GM12878 (cell line): ENCODE measurements at regions not wholly inside any gene's neighbourhood (a gene's known extent, or its start where the extent isn't known, plus 50 kb on each side); places are given as distances from the start of the nearest gene placed in this dataset.

Experiments used
- ATAC-seq: fragments of 200-7000 bp; cut with Tn5 transposase; 3 replicates; pipeline ENCODE4 v1.9.1; 2020; ENCODE audit warnings: mild to moderate bottlenecking, moderate library complexity
- BruUV-seq: library from RNA; stranded (reverse); fragments of 400-500 nt; replicated peaks from 2 replicates; lab custom pipeline; 2021; lab: Mats Ljungman, UMichigan
- CTCF ChIA-PET: fragments of 300-600 bp; sonication (Branson Sonifier 250); formaldehyde crosslinking; extraction: SDS; loops from one replicate; lab custom pipeline; 2021; ENCODE audit warnings: inconsistent platforms; lab: Yijun Ruan, JAX
- POLR2A ChIA-PET: fragments of 350-600 bp; formaldehyde crosslinking; extraction: SDS; loops from one replicate; lab custom pipeline; 2021; ENCODE audit warnings: inconsistent platforms; lab: Charles Lee
- RAD21 ChIA-PET: fragments of 300-600 bp; sonication (Branson Sonifier 250); formaldehyde crosslinking; loops from one replicate; lab custom pipeline; 2023; ENCODE audit warnings: antibody characterized with exemption; ENCODE audit not compliant: unreplicated experiment; lab: Charles Lee
- SMC1A ChIA-PET: fragments of 300-600 bp; sonication (Branson Sonifier 250); formaldehyde crosslinking; loops from one replicate; lab custom pipeline; 2023; ENCODE audit not compliant: unreplicated experiment, uncharacterized antibody; lab: Charles Lee
- DNase-seq: peaks from one replicate; pipeline ENCODE4 v3.0.0-alpha.2; 2011; ENCODE audit warnings: low read depth, low spot score
- FAIRE-seq: peaks from 3 replicates; lab custom pipeline; 2011; peaks lifted over from hg19 to GRCh38; lab: Jason Lieb, UNC
- H2AFZ ChIP-seq: 2 replicates; pipeline ENCODE4 v1.6.0; 2011; ENCODE audit warnings: low read depth, low read length, control low read depth; ENCODE audit not compliant: control insufficient read depth
- H3K27ac ChIP-seq: 2 replicates; pipeline ENCODE4 v1.5.1; 2011; ENCODE audit warnings: control low read depth; ENCODE audit not compliant: control insufficient read depth, insufficient read depth
- H3K27me3 ChIP-seq, 2 experiments: replicated peaks in 1 of 2; 2 replicates each; pipeline versions ENCODE4 v1.6.0 to v1.6.1; 2011; ENCODE audit warnings: low read length in 1 of 2; ENCODE audit not compliant: control insufficient read depth in 2 of 2, insufficient read depth in 2 of 2
- H3K36me3 ChIP-seq, 2 experiments: 2 replicates each; pipeline ENCODE4 v1.5.1; 2011; ENCODE audit warnings: low read length in 1 of 2; ENCODE audit not compliant: control insufficient read depth in 2 of 2, insufficient read depth in 2 of 2
- H3K4me1 ChIP-seq: 2 replicates; pipeline ENCODE4 v1.6.1; 2011; ENCODE audit warnings: mild to moderate bottlenecking, low read length, moderate library complexity, mixed read lengths; ENCODE audit not compliant: control insufficient read depth, insufficient read depth
- H3K4me2 ChIP-seq: 2 replicates; pipeline ENCODE4 v1.6.0; 2011; ENCODE audit warnings: control low read depth; ENCODE audit not compliant: control insufficient read depth, insufficient read depth
- H3K4me3 ChIP-seq: fragments of 200-600 bp; sonication (generic); 2 replicates; pipeline ENCODE4 v1.5.1; 2016
- H3K79me2 ChIP-seq: 2 replicates; pipeline ENCODE4 v1.6.0; 2011; ENCODE audit warnings: low read length; ENCODE audit not compliant: control insufficient read depth, insufficient read depth
- H3K9ac ChIP-seq: 2 replicates; pipeline ENCODE4 v1.8.0; 2011; ENCODE audit warnings: low read length, control low read depth, mixed read lengths; ENCODE audit not compliant: control insufficient read depth, insufficient read depth
- H3K9me3 ChIP-seq: replicated peaks from 3 replicates; pipeline ENCODE4 v1.5.1; 2011; ENCODE audit warnings: mild to moderate bottlenecking, low read length; ENCODE audit not compliant: control insufficient read depth, insufficient read depth
- H4K20me1 ChIP-seq: 2 replicates; pipeline ENCODE4 v1.6.0; 2011; ENCODE audit not compliant: control insufficient read depth, insufficient read depth
- BCLAF1 ChIP-seq: fragments of 450-650 bp; IDR thresholded peaks from 2 replicates; pipeline ENCODE4 v1.6.1; 2017; ENCODE audit warnings: antibody characterized with exemption, mild to moderate bottlenecking, moderate library complexity
- HCFC1 ChIP-seq: fragments of 150-350 bp; IDR thresholded peaks from 2 replicates; pipeline ENCODE4 v1.6.1; 2014; ENCODE audit warnings: low read length
- HDAC6 ChIP-seq: fragments of 200-600 bp; sonication (generic); IDR thresholded peaks from one replicate; pipeline ENCODE4 v1.8.0; 2017; ENCODE audit warnings: antibody characterized with exemption; ENCODE audit not compliant: unreplicated experiment
- HDGF ChIP-seq: fragments of 450-650 bp; IDR thresholded peaks from 2 replicates; pipeline ENCODE4 v1.6.1; 2016; ENCODE audit warnings: antibody characterized with exemption
- IKZF2 ChIP-seq, 2 experiments: fragments of 450-650 bp; IDR thresholded peaks; 2 replicates each; pipeline ENCODE4 v1.6.1; 2017; ENCODE audit warnings: mild to moderate bottlenecking in 2 of 2, moderate library complexity in 2 of 2
- MLLT1 ChIP-seq: fragments of 450-650 bp; IDR thresholded peaks from 2 replicates; pipeline ENCODE4 v1.6.1; 2016; ENCODE audit warnings: mild to moderate bottlenecking
- POLR2AphosphoS2 ChIP-seq: IDR thresholded peaks from 2 replicates; pipeline ENCODE4 v1.6.1; 2011; ENCODE audit warnings: low read depth, mild to moderate bottlenecking, low read length, improper control_type of control experiment, moderate library complexity
- SMAD5 ChIP-seq: IDR thresholded peaks from 2 replicates; pipeline ENCODE4 v1.6.1; 2016; ENCODE audit warnings: antibody characterized with exemption, low read depth
- WRNIP1 ChIP-seq: IDR thresholded peaks from 2 replicates; pipeline ENCODE4 v1.6.1; 2011; ENCODE audit warnings: low read depth, low read length, improper control_type of control experiment, borderline replicate concordance
- YY1 ChIP-seq: IDR thresholded peaks from 2 replicates; pipeline ENCODE4 v1.6.1; 2011; ENCODE audit warnings: low read depth, mild to moderate bottlenecking, low read length
- ZNF207 ChIP-seq: fragments of 450-650 bp; IDR thresholded peaks from 2 replicates; pipeline ENCODE4 v1.6.1; 2014; ENCODE audit warnings: antibody characterized with exemption, mild to moderate bottlenecking, borderline replicate concordance
- WGBS: methylation state at CpG from one replicate; pipeline ENCODE4 v1.1.6; 2016; ENCODE audit warnings: low lambda C conversion rate; ENCODE audit not compliant: insufficient replicate concordance, insufficient coverage; ENCODE audit errors: missing lambda C conversion rate; 5-methylcytosine and 5-hydroxymethylcytosine counted together
- in situ Hi-C: fragments of 300-500 bp; cut with MboI; formaldehyde crosslinking; loops from 9 replicates; pipeline ENCODE4 v1.14.3; 2018; ENCODE audit warnings: mixed read lengths
- intact Hi-C: fragments of 100-400 bp; cut with micrococcal nuclease; formaldehyde crosslinking; loops from one replicate; pipeline ENCODE4 v1.14.2; 2022; ENCODE audit not compliant: unreplicated experiment
- TF ChIP-seq, protein P1 (sequence below): fragments of 450-650 bp; IDR thresholded peaks from 2 replicates; pipeline ENCODE4 v1.6.1; 2016; ENCODE audit warnings: mild to moderate bottlenecking

- Histone ChIP-seq H3K27me3 (no peaks in the 10 kb centered on the region), H3K4me1 (no peaks in the 10 kb centered on the region), H3K4me2 (no peak overlapping the region), H3K79me2 (no peaks in the 10 kb centered on the region), H4K20me1 (no peaks in the 10 kb centered on the region), H3K9ac (no peak overlapping the region), H3K4me3 (no peak overlapping the region), H3K36me3 (no peaks in the 10 kb centered on the region), H2AFZ (no peak overlapping the region)
- SMC1A ChIA-PET, result no interaction called here
- no peak for ATAC-seq
- POLR2A ChIA-PET, result no interaction called here
- no peak for FAIRE-seq
- 54% methylated on average over 23 of the region's 24 CpGs for WGBS
- intact Hi-C loops, result no loop called here
- no TSS peak for BruUV-seq
- CTCF ChIA-PET, result no interaction called here
- no peak for TF ChIP-seq SMAD5
- TF ChIP-seq HCFC1, result no peak
- no peak for TF ChIP-seq WRNIP1
- TF ChIP-seq YY1, result no peak
- no peak for TF ChIP-seq HDGF
- TF ChIP-seq POLR2AphosphoS2, result no peak
- no peak for TF ChIP-seq IKZF2 (IDR thresholded peaks at IDR 0.05)
- no peak for TF ChIP-seq MLLT1
- no peak for TF ChIP-seq BCLAF1
- TF ChIP-seq HDAC6, result no peak
- no peak for TF ChIP-seq ZNF207
- TF ChIP-seq, protein P1, sequence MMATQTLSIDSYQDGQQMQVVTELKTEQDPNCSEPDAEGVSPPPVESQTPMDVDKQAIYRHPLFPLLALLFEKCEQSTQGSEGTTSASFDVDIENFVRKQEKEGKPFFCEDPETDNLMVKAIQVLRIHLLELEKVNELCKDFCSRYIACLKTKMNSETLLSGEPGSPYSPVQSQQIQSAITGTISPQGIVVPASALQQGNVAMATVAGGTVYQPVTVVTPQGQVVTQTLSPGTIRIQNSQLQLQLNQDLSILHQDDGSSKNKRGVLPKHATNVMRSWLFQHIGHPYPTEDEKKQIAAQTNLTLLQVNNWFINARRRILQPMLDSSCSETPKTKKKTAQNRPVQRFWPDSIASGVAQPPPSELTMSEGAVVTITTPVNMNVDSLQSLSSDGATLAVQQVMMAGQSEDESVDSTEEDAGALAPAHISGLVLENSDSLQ, result no peak
- TF ChIP-seq, all 136 proteins: peak for 0
- DNase-seq, result no peak
- RAD21 ChIA-PET, result no interaction called here
- in situ Hi-C loops, result no loop called here
- Histone ChIP-seq H3K9me3 (no peaks in the 10 kb centered on the region), H3K27ac (no peak overlapping the region)
Observed at GRCh38 chr6:168217216-168217879, 102.2 kb downstream of the DACT2 start.
